H9 (cell line): ENCODE measurements at regions not wholly inside any gene's neighbourhood (a gene's known extent, or its start where the extent isn't known, plus 50 kb on each side); places are given as distances from the start of the nearest gene placed in this dataset.

Experiments used
- DNase-seq: peaks from one replicate; pipeline ENCODE4 v3.0.0-alpha.2; 2017
- H2AFZ ChIP-seq: one replicate; pipeline ENCODE4 v1.6.1; 2013; ENCODE audit warnings: mild to moderate bottlenecking, low read length, control low read depth, moderate library complexity
- H2AK5ac ChIP-seq: 2 replicates; pipeline ENCODE4 v1.6.1; 2013; ENCODE audit warnings: low read length, control low read depth, mixed read lengths; ENCODE audit not compliant: insufficient read length
- H2BK120ac ChIP-seq: one replicate; pipeline ENCODE4 v1.6.1; 2013; ENCODE audit warnings: low read depth, mild to moderate bottlenecking, low read length, control low read depth, inconsistent platforms; ENCODE audit not compliant: poor library complexity, severe bottlenecking
- H2BK12ac ChIP-seq: 2 replicates; pipeline ENCODE4 v1.6.1; 2013; ENCODE audit warnings: low read length, control low read depth, mixed read lengths, low read depth; ENCODE audit not compliant: insufficient read length
- H2BK15ac ChIP-seq: 2 replicates; pipeline ENCODE4 v1.6.1; 2013; ENCODE audit warnings: low read depth, low read length, control low read depth
- H2BK20ac ChIP-seq: one replicate; pipeline ENCODE4 v1.6.1; 2013; ENCODE audit warnings: low read depth, mild to moderate bottlenecking, low read length, control low read depth, inconsistent platforms; ENCODE audit not compliant: poor library complexity, severe bottlenecking
- H2BK5ac ChIP-seq: 2 replicates; pipeline ENCODE4 v1.6.1; 2013; ENCODE audit warnings: low read length, control low read depth, mixed read lengths; ENCODE audit not compliant: insufficient read length
- H3K14ac ChIP-seq: 2 replicates; pipeline ENCODE4 v1.6.1; 2013; ENCODE audit warnings: low read length, control low read depth; ENCODE audit not compliant: insufficient read depth
- H3K18ac ChIP-seq: 2 replicates; pipeline ENCODE4 v1.6.1; 2013; ENCODE audit warnings: low read depth, mild to moderate bottlenecking, mixed read lengths, low read length, control low read depth; ENCODE audit not compliant: insufficient read length
- H3K23ac ChIP-seq: 2 replicates; pipeline ENCODE4 v1.6.1; 2013; ENCODE audit warnings: low read length, control low read depth, mixed read lengths, low read depth; ENCODE audit not compliant: insufficient read length
- H3K23me2 ChIP-seq: 2 replicates; pipeline ENCODE4 v1.6.1; 2013; ENCODE audit warnings: low read depth, mild to moderate bottlenecking, mixed read lengths, low read length, control low read depth; ENCODE audit not compliant: insufficient read length, poor library complexity, severe bottlenecking
- H3K27ac ChIP-seq: 2 replicates; pipeline ENCODE4 v1.5.1; 2013; ENCODE audit warnings: low read length, control low read depth, mixed read lengths, low read depth; ENCODE audit not compliant: insufficient read length
- H3K27me3 ChIP-seq: 2 replicates; pipeline ENCODE4 v1.6.1; 2013; ENCODE audit warnings: low read length, control low read depth, inconsistent platforms; ENCODE audit not compliant: insufficient read depth
- H3K4ac ChIP-seq: 2 replicates; pipeline ENCODE4 v1.6.1; 2013; ENCODE audit warnings: low read depth, mild to moderate bottlenecking, control low read depth, inconsistent platforms, low read length, moderate library complexity
- H3K4me1 ChIP-seq: 2 replicates; pipeline ENCODE4 v1.6.1; 2013; ENCODE audit warnings: low read length, control low read depth, inconsistent platforms; ENCODE audit not compliant: insufficient read depth
- H3K4me2 ChIP-seq: 2 replicates; pipeline ENCODE4 v1.6.1; 2013; ENCODE audit warnings: low read length, control low read depth, mixed read lengths; ENCODE audit not compliant: insufficient read length, insufficient read depth
- H3K56ac ChIP-seq: 2 replicates; pipeline ENCODE4 v1.6.1; 2013; ENCODE audit warnings: low read depth, mild to moderate bottlenecking, mixed read lengths, low read length, control low read depth; ENCODE audit not compliant: insufficient read length
- H3K79me1 ChIP-seq: 2 replicates; pipeline ENCODE4 v1.6.1; 2013; ENCODE audit warnings: low read depth, mild to moderate bottlenecking, moderate library complexity, low read length, control low read depth, inconsistent platforms; ENCODE audit not compliant: insufficient read depth, poor library complexity, severe bottlenecking
- H3K79me2 ChIP-seq: 2 replicates; pipeline ENCODE4 v1.6.1; 2013; ENCODE audit warnings: low read length, control low read depth, inconsistent platforms; ENCODE audit not compliant: insufficient read depth
- H3K9ac ChIP-seq: 2 replicates; pipeline ENCODE4 v1.6.1; 2013; ENCODE audit warnings: low read length, control low read depth, mixed read lengths; ENCODE audit not compliant: insufficient read length; ENCODE audit errors: extremely low read depth
- H3K9me3 ChIP-seq: one replicate; pipeline ENCODE4 v1.6.1; 2013; ENCODE audit warnings: low read depth, low read length, inconsistent platforms; ENCODE audit not compliant: control insufficient read depth
- H3T11ph ChIP-seq: one replicate; pipeline ENCODE4 v1.6.1; 2013; ENCODE audit warnings: mild to moderate bottlenecking, low read length, control low read depth, inconsistent platforms
- H4K20me1 ChIP-seq: one replicate; pipeline ENCODE4 v1.6.1; 2013; ENCODE audit not compliant: control insufficient read depth, insufficient read length, insufficient read depth
- H4K5ac ChIP-seq: 2 replicates; pipeline ENCODE4 v1.6.1; 2013; ENCODE audit warnings: low read depth, mild to moderate bottlenecking, mixed read lengths, low read length, control low read depth; ENCODE audit not compliant: insufficient read length
- H4K8ac ChIP-seq: replicated peaks from 2 replicates; pipeline ENCODE4 v1.6.1; 2013; ENCODE audit warnings: low read length, control low read depth, mixed read lengths, low read depth; ENCODE audit not compliant: insufficient read length
- H4K91ac ChIP-seq: 2 replicates; pipeline ENCODE4 v1.6.1; 2013; ENCODE audit warnings: low read depth, mild to moderate bottlenecking, moderate library complexity, mixed read lengths, low read length, control low read depth; ENCODE audit not compliant: insufficient read length
- H3K27ac Mint-ChIP-seq, 3 experiments: 2 replicates in 2 of 3; 3 replicates in 1 of 3; pipeline ENCODE4 v1.8.0; 2020 to 2021; ENCODE audit warnings: mixed read lengths in 3 of 3, mild to moderate bottlenecking in 1 of 3, moderate library complexity in 1 of 3
- H3K27me3 Mint-ChIP-seq: 2 replicates; pipeline ENCODE4 v1.8.0; 2021; ENCODE audit warnings: low read depth, mild to moderate bottlenecking, moderate library complexity, mixed read lengths
- H3K36me3 Mint-ChIP-seq, 3 experiments: 2 replicates in 2 of 3; 3 replicates in 1 of 3; pipeline ENCODE4 v1.8.0; 2020 to 2021; ENCODE audit warnings: low read depth in 3 of 3, mixed read lengths in 3 of 3; ENCODE audit not compliant: insufficient read depth in 1 of 3
- H3K4me1 Mint-ChIP-seq, 2 experiments: 2 replicates each; pipeline ENCODE4 v1.8.0; 2020; ENCODE audit warnings: mixed read lengths in 2 of 2
- H3K4me3 Mint-ChIP-seq, 2 experiments: 2 replicates in 1 of 2; 3 replicates in 1 of 2; pipeline ENCODE4 v1.8.0; 2020 to 2021; ENCODE audit warnings: mild to moderate bottlenecking in 2 of 2, mixed read lengths in 2 of 2, moderate library complexity in 1 of 2
- H3K9me3 Mint-ChIP-seq, 2 experiments: 2 replicates in 1 of 2; 3 replicates in 1 of 2; pipeline ENCODE4 v1.8.0; 2020; ENCODE audit warnings: mild to moderate bottlenecking in 2 of 2, mixed read lengths in 2 of 2, moderate library complexity in 1 of 2
- WGBS: extraction: QIAGEN DNeasy Blood & Tissue Kit; methylation state at CpG from one replicate; pipeline ENCODE4 v1.1.7; 2013; ENCODE audit warnings: missing lambda C conversion rate, low lambda C conversion rate, mixed read lengths; ENCODE audit not compliant: insufficient read length; ENCODE audit errors: extremely low coverage; 5-methylcytosine and 5-hydroxymethylcytosine counted together
- TF ChIP-seq, protein P1 (sequence below): fragments of 200-600 bp; sonication (generic); conservative IDR thresholded peaks from 3 replicates; pipeline ENCODE4 v1.8.0; 2021; ENCODE audit warnings: antibody characterized with exemption, mild to moderate bottlenecking

DNA sequence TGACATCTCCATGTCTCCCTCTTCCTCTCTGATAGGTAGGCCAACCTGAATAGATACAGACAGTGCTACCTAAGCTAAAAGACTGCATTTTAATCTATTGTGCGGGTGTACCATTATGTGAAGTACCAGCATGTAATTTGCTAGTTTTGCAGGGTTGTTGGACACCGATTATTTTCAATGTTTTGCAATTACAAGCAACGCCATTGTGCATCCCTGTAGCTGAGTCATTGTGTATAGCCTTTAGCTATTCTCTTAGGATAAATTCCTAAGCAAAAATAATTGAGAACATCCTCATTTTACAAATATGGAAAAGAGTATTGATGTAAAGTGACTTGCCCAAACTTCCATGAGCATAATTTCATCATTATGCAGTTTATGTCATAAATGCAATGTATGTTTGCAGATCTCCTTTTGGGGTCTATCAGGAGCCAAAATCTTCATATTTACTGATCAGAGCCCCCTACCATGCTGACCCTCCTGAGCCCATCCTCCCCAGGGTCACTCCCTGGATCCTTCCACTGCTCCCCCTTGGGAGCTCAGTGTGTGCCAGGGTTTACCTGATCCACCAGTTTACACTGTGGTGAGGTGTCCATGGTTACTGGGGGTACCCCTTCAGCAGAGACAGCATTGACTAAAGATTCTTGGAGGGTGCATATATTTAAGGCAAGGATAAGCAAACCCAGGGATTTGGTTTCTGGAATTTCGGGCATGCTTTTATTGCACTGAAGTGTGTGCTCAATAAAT, 80.6 kb downstream of the CCDC185 start:
- H4K20me1 ChIP-seq = no peaks in the 10 kb centered on the region
- no peak overlapping the region for H4K5ac ChIP-seq
- H3K4me1 Mint-ChIP-seq = peaks cover 9 to 16% of the 10 kb centered on the region in 2 experiments
- no peak overlapping the region for H3K27ac ChIP-seq
- no peak overlapping the region for H3T11ph ChIP-seq
- no peak overlapping the region for H2BK120ac ChIP-seq
- H3K36me3 Mint-ChIP-seq = peaks cover 0 to 7% (median 3%) of the 10 kb centered on the region in 3 experiments; a peak in 3 of 7 replicates
- no peak overlapping the region for H4K8ac ChIP-seq
- no peak overlapping the region for H2BK20ac ChIP-seq
- H3K4ac ChIP-seq = no peak overlapping the region
- H3K79me2 ChIP-seq = no peaks in the 10 kb centered on the region
- no peaks in the 10 kb centered on the region for H3K9me3 ChIP-seq
- no peak overlapping the region for H2BK12ac ChIP-seq
- no peaks in the 10 kb centered on the region for H3K79me1 ChIP-seq
- H3K14ac ChIP-seq = no peak overlapping the region
- TF ChIP-seq, protein P1, sequence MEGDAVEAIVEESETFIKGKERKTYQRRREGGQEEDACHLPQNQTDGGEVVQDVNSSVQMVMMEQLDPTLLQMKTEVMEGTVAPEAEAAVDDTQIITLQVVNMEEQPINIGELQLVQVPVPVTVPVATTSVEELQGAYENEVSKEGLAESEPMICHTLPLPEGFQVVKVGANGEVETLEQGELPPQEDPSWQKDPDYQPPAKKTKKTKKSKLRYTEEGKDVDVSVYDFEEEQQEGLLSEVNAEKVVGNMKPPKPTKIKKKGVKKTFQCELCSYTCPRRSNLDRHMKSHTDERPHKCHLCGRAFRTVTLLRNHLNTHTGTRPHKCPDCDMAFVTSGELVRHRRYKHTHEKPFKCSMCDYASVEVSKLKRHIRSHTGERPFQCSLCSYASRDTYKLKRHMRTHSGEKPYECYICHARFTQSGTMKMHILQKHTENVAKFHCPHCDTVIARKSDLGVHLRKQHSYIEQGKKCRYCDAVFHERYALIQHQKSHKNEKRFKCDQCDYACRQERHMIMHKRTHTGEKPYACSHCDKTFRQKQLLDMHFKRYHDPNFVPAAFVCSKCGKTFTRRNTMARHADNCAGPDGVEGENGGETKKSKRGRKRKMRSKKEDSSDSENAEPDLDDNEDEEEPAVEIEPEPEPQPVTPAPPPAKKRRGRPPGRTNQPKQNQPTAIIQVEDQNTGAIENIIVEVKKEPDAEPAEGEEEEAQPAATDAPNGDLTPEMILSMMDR = no peak
- no peaks in the 10 kb centered on the region for H3K4me1 ChIP-seq
- H3K23me2 ChIP-seq = no peaks in the 10 kb centered on the region
- no peak for DNase-seq
- H3K27me3 Mint-ChIP-seq = peaks cover 17% of the 10 kb centered on the region
- no peak overlapping the region for H2BK5ac ChIP-seq
- no peaks in the 10 kb centered on the region for H3K27me3 ChIP-seq
- no peak overlapping the region for H3K4me2 ChIP-seq
- H2AFZ ChIP-seq = no peak overlapping the region
- H3K23ac ChIP-seq = no peak overlapping the region
- peaks cover 3 to 5% of the 10 kb centered on the region in 2 experiments; a peak in 4 of 5 replicates for H3K9me3 Mint-ChIP-seq
- no peak overlapping the region for H3K4me3 Mint-ChIP-seq
- no peak overlapping the region for H2AK5ac ChIP-seq
- no peak overlapping the region for H3K9ac ChIP-seq
- WGBS = no CpG with 5 or more reads among the region's 4 CpGs
- no peak overlapping the region for H4K91ac ChIP-seq
- H3K56ac ChIP-seq = no peak overlapping the region
- H3K27ac Mint-ChIP-seq = no peak overlapping the region
- H3K18ac ChIP-seq = no peak overlapping the region
- no peak overlapping the region for H2BK15ac ChIP-seq
